PC-9 (cell line): ENCODE measurements at regions not wholly inside any gene's neighbourhood (a gene's known extent, or its start where the extent isn't known, plus 50 kb on each side); places are given as distances from the start of the nearest gene placed in this dataset.

Experiments
- CTCF ChIP-seq: fragments of 200-600 bp; sonication (generic); conservative IDR thresholded peaks from 2 replicates; pipeline ENCODE4 v1.6.1; 2017; ENCODE audit warnings: mixed run types, antibody characterized with exemption, mild to moderate bottlenecking, moderate library complexity
- EZH2 ChIP-seq: fragments of 200-600 bp; sonication (generic); IDR thresholded peaks from 2 replicates; pipeline ENCODE4 v1.8.0; 2017; ENCODE audit warnings: antibody characterized with exemption, low read depth

GRCh38 chr2:100721693-100722092 is 98.2 kb upstream of the NPAS2 start:
- TF ChIP-seq CTCF = no peak
- TF ChIP-seq EZH2 = no peak
